ENCODE measurements at regions not wholly inside any gene's neighbourhood (a gene's known extent, or its start where the extent isn't known, plus 50 kb on each side); places are given as distances from the start of the nearest gene placed in this dataset.

DNA sequence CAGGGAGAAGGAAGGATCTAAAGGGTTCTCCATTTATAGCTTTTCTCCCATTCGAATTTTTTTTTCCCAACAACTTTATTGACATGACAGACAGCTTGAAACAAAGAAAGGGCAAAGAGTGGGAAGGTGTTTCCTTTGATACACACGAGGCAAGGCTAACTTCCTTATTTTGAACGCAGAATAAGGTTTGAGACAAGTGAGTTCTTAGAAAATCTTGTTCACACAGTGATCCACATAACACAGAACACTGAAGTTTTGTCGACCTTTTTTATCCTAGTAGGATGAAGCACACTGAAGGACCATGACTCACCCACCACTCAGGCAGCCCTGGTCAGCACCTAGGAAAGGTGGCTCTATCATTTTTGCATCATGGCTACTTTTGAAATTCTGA, 425.8 kb upstream of the MDFIC2 start:
- DNase-seq (ENCODE audit: low spot score): no peak
- TF ChIP-seq, protein P1, sequence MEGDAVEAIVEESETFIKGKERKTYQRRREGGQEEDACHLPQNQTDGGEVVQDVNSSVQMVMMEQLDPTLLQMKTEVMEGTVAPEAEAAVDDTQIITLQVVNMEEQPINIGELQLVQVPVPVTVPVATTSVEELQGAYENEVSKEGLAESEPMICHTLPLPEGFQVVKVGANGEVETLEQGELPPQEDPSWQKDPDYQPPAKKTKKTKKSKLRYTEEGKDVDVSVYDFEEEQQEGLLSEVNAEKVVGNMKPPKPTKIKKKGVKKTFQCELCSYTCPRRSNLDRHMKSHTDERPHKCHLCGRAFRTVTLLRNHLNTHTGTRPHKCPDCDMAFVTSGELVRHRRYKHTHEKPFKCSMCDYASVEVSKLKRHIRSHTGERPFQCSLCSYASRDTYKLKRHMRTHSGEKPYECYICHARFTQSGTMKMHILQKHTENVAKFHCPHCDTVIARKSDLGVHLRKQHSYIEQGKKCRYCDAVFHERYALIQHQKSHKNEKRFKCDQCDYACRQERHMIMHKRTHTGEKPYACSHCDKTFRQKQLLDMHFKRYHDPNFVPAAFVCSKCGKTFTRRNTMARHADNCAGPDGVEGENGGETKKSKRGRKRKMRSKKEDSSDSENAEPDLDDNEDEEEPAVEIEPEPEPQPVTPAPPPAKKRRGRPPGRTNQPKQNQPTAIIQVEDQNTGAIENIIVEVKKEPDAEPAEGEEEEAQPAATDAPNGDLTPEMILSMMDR (conservative IDR thresholded peaks at IDR 0.05; ENCODE audit: low read length): no peak
- no peak for TF ChIP-seq EZH2phosphoT487 (IDR thresholded peaks at IDR 0.05; ENCODE audit: borderline replicate concordance, low read depth, low read length)
- Histone ChIP-seq H3K4me3 (ENCODE audit: low read depth, low read length, poor library complexity, severe bottlenecking) (no peak overlapping the region), H3K36me3 (ENCODE audit: insufficient read depth, low read length) (no peaks in the 10 kb centered on the region), H3K27ac (ENCODE audit: low read depth, low read length, poor library complexity, severe bottlenecking) (no peak overlapping the region), H3K9me3 (ENCODE audit: low read length) (no peaks in the 10 kb centered on the region), H3K79me2 (ENCODE audit: insufficient read depth, low read depth, low read length) (no peaks in the 10 kb centered on the region), H2AFZ (ENCODE audit: low read length) (no peak overlapping the region), H4K20me1 (ENCODE audit: insufficient read depth, low read length) (no peaks in the 10 kb centered on the region), H3K9me2 (ENCODE audit: insufficient read depth, low read length) (no peaks in the 10 kb centered on the region), H3K4me1 (ENCODE audit: insufficient read depth, low read length, poor library complexity, severe bottlenecking) (no peaks in the 10 kb centered on the region), H3K4me2 (ENCODE audit: low read length) (no peak overlapping the region)
- intact Hi-C loops (cut with micrococcal nuclease; ENCODE audit: unreplicated experiment): no loop called here
- ChIA-PET CTCF (ENCODE audit: unreplicated experiment) (no interaction called here), POLR2A (no interaction called here)
- no TSS peak for BruUV-seq (replicated peaks)

DNA sequence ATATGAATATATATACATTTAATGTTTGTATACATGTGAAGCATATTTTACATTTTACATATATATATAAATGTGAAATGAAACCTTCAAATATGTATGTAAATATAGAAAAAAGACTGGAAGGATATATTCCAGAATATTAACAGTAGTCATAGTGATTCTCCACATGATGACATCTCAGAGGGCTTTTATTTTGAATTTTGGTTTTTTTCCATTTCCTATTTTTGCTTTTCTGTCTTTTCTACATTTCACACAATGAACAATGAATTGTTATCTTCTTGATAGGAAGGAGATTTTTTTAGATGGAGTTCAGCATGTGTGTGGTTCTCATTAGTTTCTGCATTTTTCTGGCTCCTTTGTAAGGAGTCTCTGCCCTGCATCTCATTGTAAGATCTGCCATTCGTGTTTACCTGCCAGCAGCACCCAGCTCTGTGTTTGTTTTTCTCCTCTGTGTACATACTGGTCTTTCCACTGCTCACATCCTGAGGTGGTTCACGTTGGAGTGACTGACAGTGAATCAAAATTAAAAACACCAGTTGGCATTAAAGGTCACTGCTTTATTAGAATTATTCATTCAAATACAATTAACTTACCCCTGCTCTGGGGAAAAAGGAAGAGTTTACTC, 425.3 kb upstream of the MDFIC2 start:
- no TSS peak for BruUV-seq (replicated peaks)
- Histone ChIP-seq H3K4me3 (ENCODE audit: low read depth, low read length, poor library complexity, severe bottlenecking) (no peak overlapping the region), H3K9me2 (ENCODE audit: insufficient read depth, low read length) (no peaks in the 10 kb centered on the region), H2AFZ (ENCODE audit: low read length) (no peak overlapping the region), H3K4me2 (ENCODE audit: low read length) (no peak overlapping the region), H3K36me3 (ENCODE audit: insufficient read depth, low read length) (no peaks in the 10 kb centered on the region), H4K20me1 (ENCODE audit: insufficient read depth, low read length) (no peaks in the 10 kb centered on the region), H3K4me1 (ENCODE audit: insufficient read depth, low read length, poor library complexity, severe bottlenecking) (no peaks in the 10 kb centered on the region), H3K27ac (ENCODE audit: low read depth, low read length, poor library complexity, severe bottlenecking) (no peak overlapping the region), H3K79me2 (ENCODE audit: insufficient read depth, low read depth, low read length) (no peaks in the 10 kb centered on the region), H3K9me3 (ENCODE audit: low read length) (no peaks in the 10 kb centered on the region)
- ChIA-PET POLR2A (no interaction called here), CTCF (ENCODE audit: unreplicated experiment) (no interaction called here)
- intact Hi-C loops (cut with micrococcal nuclease; ENCODE audit: unreplicated experiment): no loop called here
- no peak for DNase-seq (ENCODE audit: low spot score)
- TF ChIP-seq EZH2phosphoT487 (IDR thresholded peaks at IDR 0.05; ENCODE audit: borderline replicate concordance, low read depth, low read length): no peak
- TF ChIP-seq, protein P1 (conservative IDR thresholded peaks at IDR 0.05; ENCODE audit: low read length): no peak

DNA sequence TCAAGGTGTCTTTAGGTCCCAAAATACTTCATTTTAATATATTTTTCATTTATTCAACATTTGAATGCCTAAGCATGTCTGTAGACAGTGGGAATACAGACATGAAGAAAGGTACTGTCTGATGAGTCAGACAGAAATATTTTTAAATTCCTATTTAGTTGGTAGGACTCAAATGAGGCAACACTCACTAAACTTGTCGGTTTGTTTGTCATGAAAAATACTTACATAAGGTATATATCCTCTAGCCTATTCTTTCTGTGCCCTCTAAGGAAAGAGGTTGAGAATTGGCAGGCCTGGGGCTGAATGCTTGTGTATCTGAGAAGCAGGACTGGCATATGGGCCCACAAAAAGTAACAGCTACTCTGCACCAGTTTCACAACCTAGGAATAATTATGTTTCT, 423.6 kb upstream of the MDFIC2 start:
- no peaks in the 10 kb centered on the region for H4K20me1 ChIP-seq (ENCODE audit: insufficient read depth, low read length)
- H3K9me3 ChIP-seq (ENCODE audit: low read length): no peaks in the 10 kb centered on the region
- no peak overlapping the region for H2AFZ ChIP-seq (ENCODE audit: low read length)
- ChIA-PET POLR2A (no interaction called here), CTCF (ENCODE audit: unreplicated experiment) (no interaction called here)
- H3K27ac ChIP-seq (ENCODE audit: low read depth, low read length, poor library complexity, severe bottlenecking): no peak overlapping the region
- H3K4me2 ChIP-seq (ENCODE audit: low read length): no peak overlapping the region
- H3K4me1 ChIP-seq (ENCODE audit: insufficient read depth, low read length, poor library complexity, severe bottlenecking): no peaks in the 10 kb centered on the region
- TF ChIP-seq, protein P1 (conservative IDR thresholded peaks at IDR 0.05; ENCODE audit: low read length): no peak
- no peak for TF ChIP-seq EZH2phosphoT487 (IDR thresholded peaks at IDR 0.05; ENCODE audit: borderline replicate concordance, low read depth, low read length)
- H3K79me2 ChIP-seq (ENCODE audit: insufficient read depth, low read depth, low read length): no peaks in the 10 kb centered on the region
- BruUV-seq (replicated peaks): no TSS peak
- H3K4me3 ChIP-seq (ENCODE audit: low read depth, low read length, poor library complexity, severe bottlenecking): no peak overlapping the region
- intact Hi-C loops (cut with micrococcal nuclease; ENCODE audit: unreplicated experiment): no loop called here
- no peak for DNase-seq (ENCODE audit: low spot score)
- no peaks in the 10 kb centered on the region for H3K9me2 ChIP-seq (ENCODE audit: insufficient read depth, low read length)
- no peaks in the 10 kb centered on the region for H3K36me3 ChIP-seq (ENCODE audit: insufficient read depth, low read length)

Measured in OCI-LY7 (cell line).